Fibroblast of lung (primary cell): ENCODE measurements at regions not wholly inside any gene's neighbourhood (a gene's known extent, or its start where the extent isn't known, plus 50 kb on each side); places are given as distances from the start of the nearest gene placed in this dataset.
"Not testable (repeated sequence)": the region's sequence is repeated elsewhere in the genome, so short reads cannot be mapped to it uniquely, and the experiment has no call there.

Experiments used
- DNase-seq, 2 donors: peaks; one replicate each; pipeline versions ENCODE4 v3.0.0 to v3.0.0-alpha.2; 2010; ENCODE audit warnings: low read depth in 2 of 2
- H2AFZ ChIP-seq: 2 replicates; pipeline ENCODE4 v1.5.1; 2012; ENCODE audit warnings: low read length, control low read depth, inconsistent platforms
- H3K27ac ChIP-seq: 2 replicates; pipeline ENCODE4 v1.5.1; 2011; ENCODE audit warnings: low read length, control low read depth; ENCODE audit not compliant: insufficient read depth
- H3K27me3 ChIP-seq: 2 replicates; pipeline ENCODE4 v1.5.1; 2011; ENCODE audit warnings: mild to moderate bottlenecking, low read length; ENCODE audit not compliant: control insufficient read depth, insufficient read depth
- H3K36me3 ChIP-seq: 2 replicates; pipeline ENCODE4 v1.5.1; 2011; ENCODE audit warnings: low read length; ENCODE audit not compliant: control insufficient read depth, insufficient read depth
- H3K4me1 ChIP-seq: 2 replicates; pipeline ENCODE4 v1.5.1; 2011; ENCODE audit warnings: low read length; ENCODE audit not compliant: control insufficient read depth, insufficient read depth; ENCODE audit errors: extremely low read depth
- H3K4me2 ChIP-seq: 2 replicates; pipeline ENCODE4 v1.5.1; 2011; ENCODE audit warnings: low read length, control low read depth; ENCODE audit not compliant: insufficient read depth; ENCODE audit errors: extremely low read depth
- H3K4me3 ChIP-seq, 4 experiments: fragments of 200-600 bp in 1 of 4; sonication (generic) in 1 of 4; replicated peaks in 1 of 4; 2 replicates each; pipeline ENCODE4 v1.5.1; 2011 to 2016; ENCODE audit warnings: low read length in 4 of 4, low read depth in 3 of 4, mild to moderate bottlenecking in 3 of 4, control low read depth in 2 of 4, inconsistent platforms in 1 of 4, mixed read lengths in 1 of 4; ENCODE audit not compliant: insufficient read depth in 1 of 4; ENCODE audit errors: control extremely low read depth in 1 of 4
- H3K79me2 ChIP-seq: 2 replicates; pipeline ENCODE4 v1.5.1; 2012; ENCODE audit warnings: mild to moderate bottlenecking, low read length, inconsistent platforms; ENCODE audit not compliant: control insufficient read depth, insufficient read depth
- H3K9ac ChIP-seq: 2 replicates; pipeline ENCODE4 v1.5.1; 2011; ENCODE audit warnings: mild to moderate bottlenecking, low read length, control low read depth; ENCODE audit not compliant: insufficient read depth
- H3K9me3 ChIP-seq: 2 replicates; pipeline ENCODE4 v1.5.1; 2012; ENCODE audit warnings: low read depth, low read length; ENCODE audit not compliant: control insufficient read depth, insufficient read depth
- H4K20me1 ChIP-seq: 2 replicates; pipeline ENCODE4 v1.5.1; 2011; ENCODE audit warnings: low read length; ENCODE audit not compliant: control insufficient read depth, insufficient read depth; ENCODE audit errors: extremely low read depth
- CTCF ChIP-seq, 2 donors: IDR thresholded peaks in 1 of 2; conservative IDR thresholded peaks in 1 of 2; 1 replicate in 1 of 2; 2 replicates in 1 of 2; pipeline ENCODE4 v1.5.1; 2011 to 2012; ENCODE audit warnings: low read length in 2 of 2, control low read depth in 1 of 2, inconsistent platforms in 1 of 2, low read depth in 1 of 2, mild to moderate bottlenecking in 1 of 2
- EZH2 ChIP-seq: IDR thresholded peaks from 2 replicates; pipeline ENCODE4 v1.5.1; 2012; ENCODE audit warnings: low read length, control low read depth, mild to moderate bottlenecking; ENCODE audit errors: missing control alignments

GRCh38 chr15:84360902-84361301, 125.3 kb downstream of the GOLGA6L4 start:
- H3K4me3 ChIP-seq, H3K79me2 ChIP-seq, H3K9ac ChIP-seq, DNase-seq, H3K9me3 ChIP-seq, H3K36me3 ChIP-seq, H3K27ac ChIP-seq, H3K4me1 ChIP-seq, H3K4me2 ChIP-seq, H2AFZ ChIP-seq, H4K20me1 ChIP-seq, H3K27me3 ChIP-seq: not testable (repeated sequence)

- not testable (repeated sequence) for H3K9ac ChIP-seq, H3K36me3 ChIP-seq, H3K79me2 ChIP-seq, H3K4me1 ChIP-seq, H2AFZ ChIP-seq, H4K20me1 ChIP-seq, H3K27ac ChIP-seq, H3K9me3 ChIP-seq, H3K4me3 ChIP-seq, H3K4me2 ChIP-seq, DNase-seq, H3K27me3 ChIP-seq
Measured at GRCh38 chr15:84384421-84384820, 148.8 kb downstream of the GOLGA6L4 start.

- H3K9me3 ChIP-seq, result no peaks in the 10 kb centered on the region
- H3K4me2 ChIP-seq, result no peak overlapping the region
- no peaks in the 10 kb centered on the region for H3K4me1 ChIP-seq
- no peak for TF ChIP-seq CTCF (conservative IDR thresholded peaks at IDR 0.05 in 1 of 2, IDR thresholded peaks at IDR 0.05 in 1 of 2; ENCODE audit: low read depth in 1 of 2, low read length in 2 of 2)
- TF ChIP-seq EZH2, result no peak
- no peak overlapping the region for H3K9ac ChIP-seq
- H3K79me2 ChIP-seq, result no peaks in the 10 kb centered on the region
- H3K27ac ChIP-seq, result no peak overlapping the region
- H4K20me1 ChIP-seq, result no peaks in the 10 kb centered on the region
- H2AFZ ChIP-seq, result no peak overlapping the region
- no peak for DNase-seq
- no peaks in the 10 kb centered on the region for H3K36me3 ChIP-seq
- peaks cover 4% of the 10 kb centered on the region for H3K27me3 ChIP-seq
- H3K4me3 ChIP-seq, result no peak overlapping the region
Measured at GRCh38 chr15:84387086-84387485, 151.5 kb downstream of the GOLGA6L4 start.

GRCh38 chr15:84388201-84388600, 152.6 kb downstream of the GOLGA6L4 start:
- H2AFZ ChIP-seq, H3K9me3 ChIP-seq, H3K9ac ChIP-seq, H3K4me3 ChIP-seq, H3K27me3 ChIP-seq, H3K4me2 ChIP-seq, H3K4me1 ChIP-seq, H3K27ac ChIP-seq, H3K36me3 ChIP-seq, H4K20me1 ChIP-seq, DNase-seq, H3K79me2 ChIP-seq: not testable (repeated sequence)

GRCh38 chr15:84388638-84389037, 153.1 kb downstream of the GOLGA6L4 start:
- H3K4me1 ChIP-seq, H4K20me1 ChIP-seq, DNase-seq, H3K27ac ChIP-seq, H3K4me3 ChIP-seq, H3K36me3 ChIP-seq, H2AFZ ChIP-seq, H3K9ac ChIP-seq, H3K79me2 ChIP-seq, H3K27me3 ChIP-seq, H3K4me2 ChIP-seq, H3K9me3 ChIP-seq: not testable (repeated sequence)

GRCh38 chr15:84390324-84390723, 154.8 kb downstream of the GOLGA6L4 start:
- not testable (repeated sequence) for H3K79me2 ChIP-seq, H3K27ac ChIP-seq, H3K4me1 ChIP-seq, H3K36me3 ChIP-seq, H2AFZ ChIP-seq, H3K4me2 ChIP-seq, DNase-seq, H3K4me3 ChIP-seq, H3K9ac ChIP-seq, H4K20me1 ChIP-seq, H3K9me3 ChIP-seq, H3K27me3 ChIP-seq
